Tibial nerve (tissue), 3 donors: ENCODE measurements at regions not wholly inside any gene's neighbourhood (a gene's known extent, or its start where the extent isn't known, plus 50 kb on each side); places are given as distances from the start of the nearest gene placed in this dataset.

Experiments
- POLR2A ChIP-seq, 2 donors: fragments of 450-650 bp; IDR thresholded peaks; one replicate each; pipeline ENCODE4 v1.6.1; 2017; ENCODE audit warnings: antibody characterized with exemption in 2 of 2, mild to moderate bottlenecking in 2 of 2, moderate library complexity in 2 of 2
- TF ChIP-seq, protein P1 (sequence below), 5 experiments: fragments of 200-600 bp in 3 of 5; fragments of 450-650 bp in 2 of 5; sonication (generic) in 3 of 5; IDR thresholded peaks; one replicate each; pipeline ENCODE4 v1.5.1; 2016 to 2019; ENCODE audit warnings: antibody characterized with exemption in 5 of 5, mild to moderate bottlenecking in 3 of 5, moderate library complexity in 2 of 5

DNA sequence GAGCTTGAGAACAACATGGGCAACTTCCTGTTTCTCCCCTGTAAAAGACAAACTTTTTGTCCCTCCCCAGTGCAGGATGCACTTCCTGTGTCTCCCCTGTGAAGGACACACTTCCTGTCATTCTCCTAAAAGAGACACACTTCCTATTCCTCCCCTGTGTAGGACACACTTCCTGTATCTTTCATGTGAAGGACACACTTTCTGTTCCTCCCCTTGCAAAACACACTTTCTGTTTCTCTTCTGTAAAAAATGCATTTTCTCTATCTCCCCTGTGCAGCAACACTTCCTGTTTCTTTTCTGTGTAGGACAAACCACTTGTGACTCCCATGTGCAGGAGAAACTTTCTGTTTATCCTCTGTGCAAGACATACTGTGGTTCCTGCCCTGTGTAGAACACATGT, 488.6 kb upstream of the USP9Y start:
- TF ChIP-seq, protein P1, sequence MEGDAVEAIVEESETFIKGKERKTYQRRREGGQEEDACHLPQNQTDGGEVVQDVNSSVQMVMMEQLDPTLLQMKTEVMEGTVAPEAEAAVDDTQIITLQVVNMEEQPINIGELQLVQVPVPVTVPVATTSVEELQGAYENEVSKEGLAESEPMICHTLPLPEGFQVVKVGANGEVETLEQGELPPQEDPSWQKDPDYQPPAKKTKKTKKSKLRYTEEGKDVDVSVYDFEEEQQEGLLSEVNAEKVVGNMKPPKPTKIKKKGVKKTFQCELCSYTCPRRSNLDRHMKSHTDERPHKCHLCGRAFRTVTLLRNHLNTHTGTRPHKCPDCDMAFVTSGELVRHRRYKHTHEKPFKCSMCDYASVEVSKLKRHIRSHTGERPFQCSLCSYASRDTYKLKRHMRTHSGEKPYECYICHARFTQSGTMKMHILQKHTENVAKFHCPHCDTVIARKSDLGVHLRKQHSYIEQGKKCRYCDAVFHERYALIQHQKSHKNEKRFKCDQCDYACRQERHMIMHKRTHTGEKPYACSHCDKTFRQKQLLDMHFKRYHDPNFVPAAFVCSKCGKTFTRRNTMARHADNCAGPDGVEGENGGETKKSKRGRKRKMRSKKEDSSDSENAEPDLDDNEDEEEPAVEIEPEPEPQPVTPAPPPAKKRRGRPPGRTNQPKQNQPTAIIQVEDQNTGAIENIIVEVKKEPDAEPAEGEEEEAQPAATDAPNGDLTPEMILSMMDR (IDR thresholded peaks at IDR 0.05): no peak
- no peak for TF ChIP-seq POLR2A (IDR thresholded peaks at IDR 0.05)
